HCT116 (cell line): ENCODE measurements at regions not wholly inside any gene's neighbourhood (a gene's known extent, or its start where the extent isn't known, plus 50 kb on each side); places are given as distances from the start of the nearest gene placed in this dataset.

ENCODE experiments used
- ATAC-seq: fragments of 200-7000 bp; cut with Tn5 transposase; 2 replicates; pipeline ENCODE4 v1.9.1; 2020; ENCODE audit warnings: mild to moderate bottlenecking, moderate library complexity
- BruUV-seq: library from RNA; stranded (reverse); fragments of 400-500 nt; replicated peaks from 2 replicates; lab custom pipeline; 2021; lab: Mats Ljungman, UMichigan
- CTCF ChIA-PET: fragments of 300-600 bp; sonication (Branson Sonifier 250); formaldehyde crosslinking; loops from one replicate; lab custom pipeline; 2021; ENCODE audit warnings: antibody characterized with exemption; lab: Charles Lee
- POLR2A ChIA-PET: fragments of 300-600, 350-600 bp; sonication (Branson Sonifier 250); formaldehyde crosslinking; loops from one replicate; lab custom pipeline; 2021; ENCODE audit warnings: antibody characterized with exemption; lab: Charles Lee
- RAD21 ChIA-PET, 2 experiments: fragments of 300-600 bp; sonication (Branson Sonifier 250); formaldehyde crosslinking; loops; one replicate each; lab custom pipeline; 2023; ENCODE audit warnings: low total read pairs in 2 of 2; ENCODE audit not compliant: uncharacterized antibody in 2 of 2, unreplicated experiment in 2 of 2, low non-redundant PET in 1 of 2; lab: Charles Lee
- DNase-seq: peaks from one replicate; pipeline ENCODE4 v3.0.0-alpha.2; 2010; ENCODE audit warnings: low read depth, low spot score
- H2AFZ ChIP-seq: fragments of 200-600 bp; shearing (Covaris generic), sonication (generic); 2 replicates; pipeline ENCODE4 v1.6.1; 2017; ENCODE audit warnings: low read depth, mixed run types, mixed read lengths, antibody characterized with exemption, low read length; ENCODE audit not compliant: poor library complexity, severe bottlenecking
- H3K27ac ChIP-seq: 2 replicates; pipeline ENCODE4 v1.5.1; 2012; ENCODE audit warnings: low read depth, low read length
- H3K27me3 ChIP-seq: fragments of 200-600 bp; sonication (generic); 2 replicates; pipeline ENCODE4 v1.6.1; 2016; ENCODE audit warnings: mixed run types, low read length, mixed read lengths; ENCODE audit not compliant: insufficient read depth
- H3K36me3 ChIP-seq, 2 experiments: fragments of 200-500 bp in 1 of 2; fragments of 200-600 bp in 1 of 2; sonication (Bioruptor generic) in 1 of 2; sonication (generic) in 1 of 2; 2 replicates each; pipeline versions ENCODE4 v1.5.1 to v1.6.1; 2014 to 2016; ENCODE audit warnings: low read length in 2 of 2, inconsistent platforms in 1 of 2, mixed read lengths in 1 of 2, mixed run types in 1 of 2; ENCODE audit not compliant: insufficient read depth in 2 of 2, control insufficient read depth in 1 of 2
- H3K4me1 ChIP-seq, 2 experiments: fragments of 200-600 bp in 1 of 2; sonication (generic) in 1 of 2; 2 replicates each; pipeline versions ENCODE4 v1.5.1 to v1.6.1; 2012 to 2017; ENCODE audit warnings: low read length in 2 of 2, inconsistent platforms in 1 of 2, mild to moderate bottlenecking in 1 of 2, mixed read lengths in 1 of 2, mixed run types in 1 of 2, moderate library complexity in 1 of 2; ENCODE audit not compliant: insufficient read depth in 2 of 2, control insufficient read depth in 1 of 2
- H3K4me2 ChIP-seq: fragments of 200-600 bp; sonication (generic); 2 replicates; pipeline ENCODE4 v1.6.1; 2017; ENCODE audit warnings: mixed run types, low read length, mixed read lengths
- H3K4me3 ChIP-seq, 2 experiments: fragments of 200-600 bp in 1 of 2; sonication (generic) in 1 of 2; replicated peaks in 1 of 2; 2 replicates each; pipeline ENCODE4 v1.5.1; 2011 to 2016; ENCODE audit warnings: low read length in 2 of 2, control low read depth in 1 of 2, low read depth in 1 of 2, mild to moderate bottlenecking in 1 of 2, mixed read lengths in 1 of 2, mixed run types in 1 of 2
- H3K79me2 ChIP-seq: fragments of 200-600 bp; sonication (generic); 2 replicates; pipeline ENCODE4 v1.6.1; 2017; ENCODE audit warnings: mild to moderate bottlenecking, mixed run types, low read length, moderate library complexity, mixed read lengths; ENCODE audit not compliant: insufficient read depth
- H3K9ac ChIP-seq: fragments of 200-600 bp; sonication (generic); 2 replicates; pipeline ENCODE4 v1.6.1; 2016; ENCODE audit warnings: low read length, mixed read lengths
- H3K9me2 ChIP-seq: fragments of 200-600 bp; sonication (generic), shearing (Covaris generic); 2 replicates; pipeline ENCODE4 v1.6.1; 2017; ENCODE audit warnings: mixed run types, mild to moderate bottlenecking, moderate library complexity; ENCODE audit not compliant: insufficient read depth
- H3K9me3 ChIP-seq, 2 experiments: fragments of 200-500 bp in 1 of 2; fragments of 200-600 bp in 1 of 2; sonication (Bioruptor generic) in 1 of 2; sonication (generic) in 1 of 2; 2 replicates each; pipeline ENCODE4 v1.6.1; 2014 to 2017; ENCODE audit warnings: low read length in 2 of 2, mixed read lengths in 2 of 2, inconsistent platforms in 1 of 2, low read depth in 1 of 2, mild to moderate bottlenecking in 1 of 2, mixed run types in 1 of 2, moderate library complexity in 1 of 2; ENCODE audit not compliant: control insufficient read depth in 1 of 2, insufficient read depth in 1 of 2
- H4K20me1 ChIP-seq: fragments of 200-600 bp; sonication (generic), shearing (Covaris generic); 2 replicates; pipeline ENCODE4 v1.6.1; 2017; ENCODE audit warnings: mixed run types, mild to moderate bottlenecking, moderate library complexity; ENCODE audit not compliant: insufficient read depth
- CBX3 ChIP-seq: IDR thresholded peaks from 2 replicates; pipeline ENCODE4 v1.6.1; 2012; ENCODE audit warnings: low read depth
- CEBPB ChIP-seq: IDR thresholded peaks from 2 replicates; pipeline ENCODE4 v1.6.1; 2012; ENCODE audit warnings: low read depth
- EGR1 ChIP-seq: IDR thresholded peaks from 2 replicates; pipeline ENCODE4 v1.6.1; 2012; ENCODE audit warnings: low read depth
- EZH2phosphoT487 ChIP-seq: fragments of 200-600 bp; IDR thresholded peaks from 2 replicates; pipeline ENCODE4 v1.6.1; 2018; ENCODE audit warnings: antibody characterized with exemption, borderline replicate concordance
- FOSL1 ChIP-seq: IDR thresholded peaks from 2 replicates; pipeline ENCODE4 v1.6.1; 2012; ENCODE audit warnings: low read depth
- JUND ChIP-seq: IDR thresholded peaks from 2 replicates; pipeline ENCODE4 v1.6.1; 2012
- POLR2AphosphoS5 ChIP-seq: IDR thresholded peaks from 2 replicates; pipeline ENCODE4 v1.6.1; 2011; ENCODE audit warnings: mild to moderate bottlenecking, low read depth, low read length, moderate library complexity
- RAD21 ChIP-seq: IDR thresholded peaks from 2 replicates; pipeline ENCODE4 v1.6.1; 2012; ENCODE audit warnings: low read depth, mild to moderate bottlenecking
- REST ChIP-seq: IDR thresholded peaks from 2 replicates; pipeline ENCODE4 v1.6.1; 2012; ENCODE audit warnings: low read depth
- SIN3A ChIP-seq: IDR thresholded peaks from 2 replicates; pipeline ENCODE4 v1.6.1; 2012; ENCODE audit warnings: low read depth
- SP1 ChIP-seq: IDR thresholded peaks from 2 replicates; pipeline ENCODE4 v1.6.1; 2012; ENCODE audit warnings: low read depth
- SRF ChIP-seq: IDR thresholded peaks from 2 replicates; pipeline ENCODE4 v1.6.1; 2012; ENCODE audit warnings: low read depth
- TCF7L2 ChIP-seq: IDR thresholded peaks from 2 replicates; pipeline ENCODE4 v1.7.0; 2011; ENCODE audit warnings: borderline replicate concordance, inconsistent platforms; ENCODE audit not compliant: insufficient read depth, insufficient read length; ENCODE audit errors: extremely low read depth
- YY1 ChIP-seq: IDR thresholded peaks from 2 replicates; pipeline ENCODE4 v1.6.1; 2011; ENCODE audit warnings: low read length, low read depth, moderate library complexity, mild to moderate bottlenecking; ENCODE audit not compliant: insufficient replicate concordance; ENCODE audit errors: extremely low read depth
- ZBTB33 ChIP-seq: IDR thresholded peaks from 2 replicates; pipeline ENCODE4 v1.6.1; 2011; ENCODE audit warnings: mild to moderate bottlenecking, low read length, moderate library complexity; ENCODE audit not compliant: insufficient replicate concordance; ENCODE audit errors: extremely low read depth
- ZFX ChIP-seq: fragments of 450-650 bp; IDR thresholded peaks from 2 replicates; pipeline ENCODE4 v1.6.1; 2017
- ZNF274 ChIP-seq: fragments of 200-500 bp; sonication (Bioruptor generic); IDR thresholded peaks from 2 replicates; pipeline ENCODE4 v1.6.1; 2014; ENCODE audit warnings: mild to moderate bottlenecking, low read depth, low read length, inconsistent platforms
- intact Hi-C: fragments of 100-400 bp; cut with micrococcal nuclease; formaldehyde crosslinking; loops from 2 replicates; pipeline ENCODE4 v1.10.0; 2022
- TF ChIP-seq, protein P1 (sequence below): IDR thresholded peaks from 2 replicates; pipeline ENCODE4 v1.6.1; 2012
- TF ChIP-seq, protein P2 (sequence below), 3 experiments: fragments of 200-600 bp in 1 of 3; sonication (generic) in 1 of 3; IDR thresholded peaks in 2 of 3; conservative IDR thresholded peaks in 1 of 3; 2 replicates each; pipeline ENCODE4 v1.5.1; 2012 to 2017; ENCODE audit warnings: low read depth in 2 of 3, low read length in 2 of 3, antibody characterized with exemption in 1 of 3, borderline replicate concordance in 1 of 3, control low read depth in 1 of 3, mild to moderate bottlenecking in 1 of 3, mixed read lengths in 1 of 3, mixed run types in 1 of 3, moderate library complexity in 1 of 3; ENCODE audit not compliant: insufficient read depth in 1 of 3

- Histone ChIP-seq H4K20me1 (no peaks in the 10 kb centered on the region), H2AFZ (no peak overlapping the region), H3K27ac (no peak overlapping the region), H3K9ac (no peak overlapping the region), H3K79me2 (no peaks in the 10 kb centered on the region), H3K4me1 (no peaks in the 10 kb centered on the region), H3K27me3 (no peaks in the 10 kb centered on the region), H3K4me3 (no peak overlapping the region), H3K9me3 (peaks cover 0 to 26% of the 10 kb centered on the region in 2 experiments; a peak in 2 of 4 replicates), H3K4me2 (no peak overlapping the region), H3K9me2 (no peaks in the 10 kb centered on the region), H3K36me3 (no peaks in the 10 kb centered on the region)
- no peak for DNase-seq
- ATAC-seq = no peak
- TF ChIP-seq ZBTB33 (no peak), SIN3A (no peak), YY1 (no peak), EGR1 (no peak), EZH2phosphoT487 (no peak), REST (no peak), ZNF274 (no peak), POLR2AphosphoS5 (no peak), FOSL1 (no peak), TCF7L2 (no peak), SP1 (no peak), CEBPB (no peak), JUND (no peak), CBX3 (no peak), RAD21 (no peak), SRF (no peak), ZFX (no peak)
- TF ChIP-seq, protein P1, sequence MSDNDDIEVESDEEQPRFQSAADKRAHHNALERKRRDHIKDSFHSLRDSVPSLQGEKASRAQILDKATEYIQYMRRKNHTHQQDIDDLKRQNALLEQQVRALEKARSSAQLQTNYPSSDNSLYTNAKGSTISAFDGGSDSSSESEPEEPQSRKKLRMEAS = no peak
- TF ChIP-seq, protein P2, sequence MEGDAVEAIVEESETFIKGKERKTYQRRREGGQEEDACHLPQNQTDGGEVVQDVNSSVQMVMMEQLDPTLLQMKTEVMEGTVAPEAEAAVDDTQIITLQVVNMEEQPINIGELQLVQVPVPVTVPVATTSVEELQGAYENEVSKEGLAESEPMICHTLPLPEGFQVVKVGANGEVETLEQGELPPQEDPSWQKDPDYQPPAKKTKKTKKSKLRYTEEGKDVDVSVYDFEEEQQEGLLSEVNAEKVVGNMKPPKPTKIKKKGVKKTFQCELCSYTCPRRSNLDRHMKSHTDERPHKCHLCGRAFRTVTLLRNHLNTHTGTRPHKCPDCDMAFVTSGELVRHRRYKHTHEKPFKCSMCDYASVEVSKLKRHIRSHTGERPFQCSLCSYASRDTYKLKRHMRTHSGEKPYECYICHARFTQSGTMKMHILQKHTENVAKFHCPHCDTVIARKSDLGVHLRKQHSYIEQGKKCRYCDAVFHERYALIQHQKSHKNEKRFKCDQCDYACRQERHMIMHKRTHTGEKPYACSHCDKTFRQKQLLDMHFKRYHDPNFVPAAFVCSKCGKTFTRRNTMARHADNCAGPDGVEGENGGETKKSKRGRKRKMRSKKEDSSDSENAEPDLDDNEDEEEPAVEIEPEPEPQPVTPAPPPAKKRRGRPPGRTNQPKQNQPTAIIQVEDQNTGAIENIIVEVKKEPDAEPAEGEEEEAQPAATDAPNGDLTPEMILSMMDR (IDR thresholded peaks at IDR 0.05 in 2 of 3, conservative IDR thresholded peaks at IDR 0.05 in 1 of 3; ENCODE audit: borderline replicate concordance in 1 of 3, insufficient read depth in 1 of 3, low read depth in 2 of 3, low read length in 2 of 3) = no peak
- BruUV-seq = no TSS peak
- CTCF ChIA-PET = no interaction called here
- POLR2A ChIA-PET = no interaction called here
- RAD21 ChIA-PET = no interaction called here
- intact Hi-C loops = no loop called here
Measured at GRCh38 chr6:51218181-51218580, 399.5 kb downstream of the TFAP2B start.
